Thyroid gland (tissue), 4 donors: ENCODE measurements at regions not wholly inside any gene's neighbourhood (a gene's known extent, or its start where the extent isn't known, plus 50 kb on each side); places are given as distances from the start of the nearest gene placed in this dataset.

Source experiments
- DNase-seq, 2 donors: peaks; one replicate each; pipeline ENCODE4 v3.0.0-alpha.2; 2019
- H3K27ac ChIP-seq, 3 donors: fragments of 200-600 bp; sonication (generic); 1 replicate in 2 of 3; 2 replicates in 1 of 3; pipeline ENCODE4 v1.5.1; 2016 to 2019; ENCODE audit warnings: mild to moderate bottlenecking in 1 of 3, moderate library complexity in 1 of 3
- H3K27me3 ChIP-seq: fragments of 200-600 bp; sonication (generic); one replicate; pipeline ENCODE4 v1.5.1; 2019
- H3K36me3 ChIP-seq, 2 donors: fragments of 200-600 bp; sonication (generic); one replicate each; pipeline ENCODE4 v1.5.1; 2016 to 2019
- H3K4me1 ChIP-seq, 2 donors: fragments of 200-600 bp; sonication (generic); one replicate each; pipeline ENCODE4 v1.5.1; 2017 to 2019
- H3K4me3 ChIP-seq, 3 donors: fragments of 200-600 bp; sonication (generic); replicated peaks in 1 of 3; 1 replicate in 2 of 3; 2 replicates in 1 of 3; pipeline ENCODE4 v1.5.1; 2016; ENCODE audit warnings: mild to moderate bottlenecking in 1 of 3
- H3K9me3 ChIP-seq: fragments of 200-600 bp; sonication (generic); one replicate; pipeline ENCODE4 v1.5.1; 2017
- POLR2A ChIP-seq, 2 donors: fragments of 450-650 bp; IDR thresholded peaks; one replicate each; pipeline ENCODE4 v1.6.1; 2017; ENCODE audit warnings: antibody characterized with exemption in 2 of 2, mild to moderate bottlenecking in 2 of 2, moderate library complexity in 1 of 2
- WGBS, 2 donors: methylation state at CpG; one replicate each; pipeline ENCODE4 v1.1.5; 2017; 5-methylcytosine and 5-hydroxymethylcytosine counted together
- intact Hi-C: fragments of 100-400 bp; cut with DNase I; formaldehyde crosslinking; loops from one replicate; pipeline ENCODE4 v1.15.1; 2023
- TF ChIP-seq, protein P1 (sequence below), 6 experiments: fragments of 200-600 bp in 3 of 6; fragments of 450-650 bp in 3 of 6; sonication (generic) in 3 of 6; IDR thresholded peaks; one replicate each; pipeline ENCODE4 v1.5.1; 2016 to 2019; ENCODE audit warnings: antibody characterized with exemption in 6 of 6, mild to moderate bottlenecking in 2 of 6, inconsistent platforms in 1 of 6, moderate library complexity in 1 of 6

DNA sequence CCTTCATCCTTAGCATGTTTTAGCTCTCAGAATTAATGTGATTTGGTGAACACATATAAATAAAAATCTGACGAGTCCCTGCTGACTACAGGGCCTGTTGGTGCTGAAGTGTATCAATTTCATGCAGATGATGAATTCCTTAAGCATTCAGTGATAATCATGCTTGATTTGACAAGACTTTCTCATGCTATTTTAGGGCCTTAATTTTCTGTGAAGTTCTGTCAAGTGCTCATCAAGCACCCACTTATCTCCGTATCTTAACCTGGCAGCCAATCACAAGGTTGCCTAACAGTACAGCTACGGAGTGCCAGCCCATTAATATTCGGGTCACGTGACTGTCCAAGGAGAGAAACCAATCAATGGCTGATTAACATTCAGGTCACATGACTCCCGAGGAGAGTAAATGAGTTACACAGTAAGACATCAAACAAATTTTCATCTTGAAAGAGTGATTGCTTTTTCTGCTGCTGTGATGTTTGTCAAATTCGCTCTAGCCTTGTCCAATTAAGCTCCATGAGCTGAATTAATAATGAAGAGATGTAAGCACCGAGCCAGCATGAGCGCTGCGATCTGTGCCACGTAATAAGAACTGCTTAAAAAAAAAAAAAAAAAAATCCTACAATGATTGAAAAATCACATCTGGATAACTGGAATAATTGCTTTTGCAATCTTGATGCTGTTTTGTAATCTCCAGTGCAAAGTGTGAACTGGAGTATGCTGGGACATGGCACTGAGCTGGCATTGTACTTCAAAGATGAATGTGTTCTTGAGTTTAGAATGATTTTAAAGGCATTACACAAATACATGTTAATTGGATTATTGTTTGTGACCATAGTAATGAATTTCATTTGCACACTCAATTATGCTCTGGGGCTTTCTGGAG, 104.3 kb upstream of the SPATA31D4 start:
- Histone ChIP-seq H3K36me3 (no peaks in the 10 kb centered on the region), H3K9me3 (no peaks in the 10 kb centered on the region), H3K4me1 (no peaks in the 10 kb centered on the region), H3K27ac (no peak overlapping the region), H3K27me3 (no peaks in the 10 kb centered on the region), H3K4me3 (no peak overlapping the region)
- WGBS, 2 donors = 70 to 74% methylated on average over 11 of the region's 11 CpGs
- TF ChIP-seq POLR2A (IDR thresholded peaks at IDR 0.05) = no peak
- TF ChIP-seq, protein P1, sequence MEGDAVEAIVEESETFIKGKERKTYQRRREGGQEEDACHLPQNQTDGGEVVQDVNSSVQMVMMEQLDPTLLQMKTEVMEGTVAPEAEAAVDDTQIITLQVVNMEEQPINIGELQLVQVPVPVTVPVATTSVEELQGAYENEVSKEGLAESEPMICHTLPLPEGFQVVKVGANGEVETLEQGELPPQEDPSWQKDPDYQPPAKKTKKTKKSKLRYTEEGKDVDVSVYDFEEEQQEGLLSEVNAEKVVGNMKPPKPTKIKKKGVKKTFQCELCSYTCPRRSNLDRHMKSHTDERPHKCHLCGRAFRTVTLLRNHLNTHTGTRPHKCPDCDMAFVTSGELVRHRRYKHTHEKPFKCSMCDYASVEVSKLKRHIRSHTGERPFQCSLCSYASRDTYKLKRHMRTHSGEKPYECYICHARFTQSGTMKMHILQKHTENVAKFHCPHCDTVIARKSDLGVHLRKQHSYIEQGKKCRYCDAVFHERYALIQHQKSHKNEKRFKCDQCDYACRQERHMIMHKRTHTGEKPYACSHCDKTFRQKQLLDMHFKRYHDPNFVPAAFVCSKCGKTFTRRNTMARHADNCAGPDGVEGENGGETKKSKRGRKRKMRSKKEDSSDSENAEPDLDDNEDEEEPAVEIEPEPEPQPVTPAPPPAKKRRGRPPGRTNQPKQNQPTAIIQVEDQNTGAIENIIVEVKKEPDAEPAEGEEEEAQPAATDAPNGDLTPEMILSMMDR (IDR thresholded peaks at IDR 0.05) = no peak
- no peak for DNase-seq
- intact Hi-C loops = no loop called here

DNA sequence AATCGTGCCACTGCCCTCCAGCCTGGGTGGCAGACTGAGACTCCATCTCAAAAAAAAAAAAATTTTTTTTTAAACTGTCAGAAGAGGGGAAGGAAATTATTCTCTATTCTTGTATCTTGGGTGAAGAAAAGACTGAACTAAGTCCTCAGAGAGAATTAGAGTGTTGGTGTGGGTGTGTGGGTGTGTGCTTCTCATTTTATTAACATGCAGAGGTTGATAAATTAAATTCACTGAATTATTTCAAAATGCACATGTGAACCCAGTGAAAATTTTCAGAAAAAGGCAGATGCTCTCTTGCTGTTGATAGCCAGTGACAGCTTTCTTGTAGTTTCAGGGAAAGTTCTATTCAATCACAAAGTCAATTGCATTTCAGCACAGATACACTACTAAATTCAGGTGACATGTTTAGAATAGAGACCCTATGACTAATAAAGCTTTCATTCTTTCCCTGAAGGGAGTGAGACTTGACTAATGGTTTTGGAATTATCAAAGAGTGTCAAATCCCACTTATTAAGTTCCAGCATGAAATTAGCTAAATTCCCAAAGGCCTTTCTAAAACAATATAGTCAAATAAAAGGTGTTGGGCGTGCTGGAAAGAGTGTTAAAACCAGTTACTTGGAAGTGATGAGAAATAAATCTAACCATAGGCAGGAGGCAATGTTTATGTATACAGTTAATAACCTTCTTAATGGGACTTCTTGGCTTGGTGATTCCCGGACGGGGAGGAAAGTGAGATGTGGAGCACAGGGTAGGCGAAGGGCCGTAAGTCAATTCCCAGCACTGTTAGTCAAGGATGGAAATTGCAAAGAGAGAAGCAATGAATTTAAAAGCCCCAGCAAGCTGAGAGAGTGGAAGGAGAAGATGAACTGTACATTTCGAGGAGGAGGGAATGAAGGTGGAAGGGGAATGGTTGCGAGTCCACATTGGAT, 103.2 kb upstream of the SPATA31D4 start:
- Histone ChIP-seq H3K36me3 (no peaks in the 10 kb centered on the region), H3K9me3 (no peaks in the 10 kb centered on the region), H3K27me3 (no peaks in the 10 kb centered on the region), H3K4me1 (no peaks in the 10 kb centered on the region), H3K4me3 (no peak overlapping the region), H3K27ac (no peak overlapping the region)
- intact Hi-C loops = no loop called here
- no peak for DNase-seq
- no peak for TF ChIP-seq POLR2A (IDR thresholded peaks at IDR 0.05)
- TF ChIP-seq, protein P1 (IDR thresholded peaks at IDR 0.05) = no peak
- 93 to 96% methylated on average over 8 of the region's 8 CpGs for WGBS, 2 donors

- no peak overlapping the region for H3K27ac ChIP-seq
- H3K9me3 ChIP-seq = no peaks in the 10 kb centered on the region
- WGBS, 2 donors = 79 to 85% methylated on average over 3 of the region's 3 CpGs
- H3K4me1 ChIP-seq = no peaks in the 10 kb centered on the region
- intact Hi-C loops = no loop called here
- TF ChIP-seq, protein P1 (IDR thresholded peaks at IDR 0.05) = no peak
- no peak for DNase-seq
- no peak overlapping the region for H3K4me3 ChIP-seq
- H3K36me3 ChIP-seq = no peaks in the 10 kb centered on the region
- H3K27me3 ChIP-seq = no peaks in the 10 kb centered on the region
Observed at GRCh38 chr9:81825846-81826516, 102.2 kb upstream of the SPATA31D4 start.

DNA sequence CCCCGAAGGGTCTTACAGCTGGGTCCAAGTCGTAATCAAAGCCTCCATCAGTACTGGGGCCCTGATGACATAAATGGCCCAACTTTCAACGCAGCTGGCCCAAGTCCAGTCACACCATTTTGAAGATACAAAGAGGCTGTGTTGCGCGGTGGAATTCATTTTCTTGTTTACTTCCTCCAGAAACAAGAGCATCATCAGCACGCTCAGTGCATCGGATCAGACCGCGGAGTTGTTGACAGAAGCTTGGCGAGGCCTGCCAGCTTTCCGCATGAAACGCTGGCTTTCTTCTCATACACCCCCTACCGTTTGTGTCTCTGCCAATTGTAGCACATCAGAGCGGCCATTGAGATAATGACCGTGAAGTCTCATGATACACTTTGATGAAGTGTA, 101.7 kb upstream of the SPATA31D4 start:
- DNase-seq = no peak
- TF ChIP-seq, protein P1 (IDR thresholded peaks at IDR 0.05) = no peak
- TF ChIP-seq POLR2A (IDR thresholded peaks at IDR 0.05) = no peak
- Histone ChIP-seq H3K4me1 (no peaks in the 10 kb centered on the region), H3K27me3 (no peaks in the 10 kb centered on the region), H3K9me3 (no peaks in the 10 kb centered on the region), H3K27ac (no peak overlapping the region), H3K36me3 (no peaks in the 10 kb centered on the region), H3K4me3 (no peak overlapping the region)
- WGBS, 2 donors = 69 to 83% methylated on average over 15 of the region's 15 CpGs
- intact Hi-C loops = no loop called here
